LNCaP clone FGC (cell line): ENCODE measurements at regions not wholly inside any gene's neighbourhood (a gene's known extent, or its start where the extent isn't known, plus 50 kb on each side); places are given as distances from the start of the nearest gene placed in this dataset.
"Not testable (repeated sequence)": the region's sequence is repeated elsewhere in the genome, so short reads cannot be mapped to it uniquely, and the experiment has no call there.

Experiments
- DNase-seq: peaks from one replicate; pipeline ENCODE4 v3.0.0-alpha.2; 2011; ENCODE audit warnings: low read depth
- H3K4me3 ChIP-seq: 2 replicates; pipeline ENCODE4 v1.5.1; 2011; ENCODE audit warnings: mild to moderate bottlenecking, low read depth, low read length, control low read depth
- TF ChIP-seq, protein P1 (sequence below): IDR thresholded peaks from 2 replicates; pipeline ENCODE4 v1.5.1; 2012; ENCODE audit warnings: mild to moderate bottlenecking; ENCODE audit not compliant: control insufficient read depth, insufficient read depth; ENCODE audit errors: extremely low read depth

DNA sequence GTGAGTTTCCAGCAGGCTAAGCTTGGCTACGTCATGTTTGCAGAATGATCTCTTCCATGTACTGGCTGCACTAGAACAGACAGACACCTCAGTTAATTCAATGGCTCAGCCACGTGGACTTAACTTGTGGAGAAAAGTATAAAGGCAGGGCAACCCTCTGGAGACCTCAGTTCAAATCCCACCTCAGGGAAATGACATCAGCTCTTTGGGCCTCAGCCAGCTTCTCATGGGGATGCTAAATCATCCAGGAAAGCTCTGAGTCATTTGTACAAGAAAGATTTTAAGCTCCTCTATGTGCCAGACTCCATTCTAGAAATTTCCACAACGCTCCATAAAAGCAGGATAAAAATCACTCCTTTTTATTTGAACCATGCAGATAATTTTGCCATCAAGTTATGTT is 128.5 kb upstream of the SALL4 start:
- no peak for DNase-seq
- TF ChIP-seq, protein P1, sequence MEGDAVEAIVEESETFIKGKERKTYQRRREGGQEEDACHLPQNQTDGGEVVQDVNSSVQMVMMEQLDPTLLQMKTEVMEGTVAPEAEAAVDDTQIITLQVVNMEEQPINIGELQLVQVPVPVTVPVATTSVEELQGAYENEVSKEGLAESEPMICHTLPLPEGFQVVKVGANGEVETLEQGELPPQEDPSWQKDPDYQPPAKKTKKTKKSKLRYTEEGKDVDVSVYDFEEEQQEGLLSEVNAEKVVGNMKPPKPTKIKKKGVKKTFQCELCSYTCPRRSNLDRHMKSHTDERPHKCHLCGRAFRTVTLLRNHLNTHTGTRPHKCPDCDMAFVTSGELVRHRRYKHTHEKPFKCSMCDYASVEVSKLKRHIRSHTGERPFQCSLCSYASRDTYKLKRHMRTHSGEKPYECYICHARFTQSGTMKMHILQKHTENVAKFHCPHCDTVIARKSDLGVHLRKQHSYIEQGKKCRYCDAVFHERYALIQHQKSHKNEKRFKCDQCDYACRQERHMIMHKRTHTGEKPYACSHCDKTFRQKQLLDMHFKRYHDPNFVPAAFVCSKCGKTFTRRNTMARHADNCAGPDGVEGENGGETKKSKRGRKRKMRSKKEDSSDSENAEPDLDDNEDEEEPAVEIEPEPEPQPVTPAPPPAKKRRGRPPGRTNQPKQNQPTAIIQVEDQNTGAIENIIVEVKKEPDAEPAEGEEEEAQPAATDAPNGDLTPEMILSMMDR: no peak
- no peak overlapping the region for H3K4me3 ChIP-seq

DNA sequence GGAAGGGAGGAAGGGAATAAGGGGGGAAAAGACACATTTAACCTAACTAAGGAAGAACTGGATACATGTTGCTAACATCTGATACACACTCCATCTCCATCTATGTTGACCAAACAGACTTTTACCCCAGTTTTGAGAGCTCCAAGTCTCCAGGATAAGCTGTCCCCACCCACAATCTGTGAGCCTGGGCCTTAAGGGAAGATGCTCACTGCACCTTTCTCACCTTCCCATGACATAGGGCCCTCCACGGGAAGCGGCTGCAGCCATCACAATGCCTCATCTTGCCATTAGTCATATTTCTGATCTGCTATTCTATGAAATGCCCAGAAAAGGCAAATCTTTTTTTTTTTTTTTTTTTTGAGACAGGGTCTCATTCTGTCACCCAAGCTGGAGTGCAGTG is 126.6 kb upstream of the SALL4 start:
- TF ChIP-seq, protein P1: no peak
- H3K4me3 ChIP-seq: no peak overlapping the region
- no peak for DNase-seq

DNA sequence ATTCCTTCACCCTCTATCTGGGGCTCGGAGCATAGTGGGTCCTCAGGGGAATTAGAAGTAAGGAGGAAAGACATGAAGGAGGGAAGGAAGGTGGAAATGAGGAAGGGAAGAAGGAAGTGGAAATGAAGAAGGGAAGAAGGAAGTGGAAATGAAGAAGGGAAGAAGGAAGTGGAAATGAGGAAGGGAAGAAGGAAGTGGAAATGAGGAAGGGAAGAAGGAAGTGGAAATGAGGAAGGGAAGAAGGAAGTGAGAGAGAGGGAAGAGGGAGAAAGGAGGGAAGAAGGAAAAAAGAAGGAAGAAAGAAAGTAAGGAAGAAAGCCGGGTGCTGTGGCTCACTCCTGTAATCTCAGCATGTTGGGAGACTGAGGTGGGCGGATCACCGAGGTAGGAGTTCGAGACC is 125.6 kb upstream of the SALL4 start:
- not testable (repeated sequence) for H3K4me3 ChIP-seq, DNase-seq

DNA sequence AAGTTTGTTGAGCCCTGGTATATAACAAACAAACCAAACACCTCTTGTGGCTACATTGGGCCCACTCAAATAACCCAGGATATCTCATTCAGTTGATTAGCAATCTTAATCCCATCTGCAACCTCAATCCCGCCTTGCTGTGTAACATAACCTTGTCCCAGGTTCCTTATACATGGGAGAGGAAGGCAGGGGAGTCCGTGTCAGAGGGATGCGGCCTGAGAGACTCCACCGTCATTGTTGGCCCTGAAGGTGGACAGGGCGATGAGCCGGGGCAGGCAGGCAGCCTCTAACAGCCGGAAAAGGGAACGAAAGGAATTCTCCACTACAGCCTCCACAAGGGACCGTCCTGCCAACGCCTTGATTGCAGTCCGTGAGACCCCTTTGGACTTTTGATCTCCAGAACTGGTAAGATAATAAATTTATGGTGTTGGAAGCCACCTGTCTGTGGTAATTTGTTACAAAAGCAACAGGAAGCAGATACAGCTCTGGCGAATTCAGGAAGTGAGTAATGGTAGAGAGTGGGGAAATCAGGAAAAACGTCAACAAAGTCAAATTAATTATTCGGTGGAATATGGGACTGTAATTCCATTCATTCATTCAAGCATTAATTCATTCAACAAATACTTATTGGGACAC is 124.5 kb upstream of the SALL4 start:
- no peak for DNase-seq
- TF ChIP-seq, protein P1: no peak
- H3K4me3 ChIP-seq: no peak overlapping the region

DNA sequence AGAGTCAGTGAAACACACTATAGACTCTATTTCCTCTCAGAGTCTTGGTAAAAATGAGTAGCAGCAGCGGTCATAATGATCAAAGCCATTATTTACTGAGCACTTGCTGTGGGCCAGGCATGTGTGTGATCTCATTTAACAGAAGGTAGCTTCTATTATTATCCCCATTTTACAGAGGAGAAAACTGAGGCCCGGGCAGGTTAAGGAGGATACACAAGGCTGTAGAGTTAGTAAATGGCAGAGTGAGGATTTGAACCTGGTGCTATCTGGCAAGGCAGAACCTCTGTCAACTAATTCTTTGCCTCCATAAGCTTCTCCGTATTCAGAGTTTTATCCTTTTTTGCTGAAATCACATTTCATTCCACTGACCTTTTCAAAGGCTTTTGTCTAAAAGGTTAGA is 122.2 kb upstream of the SALL4 start:
- TF ChIP-seq, protein P1: no peak
- DNase-seq: no peak
- no peak overlapping the region for H3K4me3 ChIP-seq

DNA sequence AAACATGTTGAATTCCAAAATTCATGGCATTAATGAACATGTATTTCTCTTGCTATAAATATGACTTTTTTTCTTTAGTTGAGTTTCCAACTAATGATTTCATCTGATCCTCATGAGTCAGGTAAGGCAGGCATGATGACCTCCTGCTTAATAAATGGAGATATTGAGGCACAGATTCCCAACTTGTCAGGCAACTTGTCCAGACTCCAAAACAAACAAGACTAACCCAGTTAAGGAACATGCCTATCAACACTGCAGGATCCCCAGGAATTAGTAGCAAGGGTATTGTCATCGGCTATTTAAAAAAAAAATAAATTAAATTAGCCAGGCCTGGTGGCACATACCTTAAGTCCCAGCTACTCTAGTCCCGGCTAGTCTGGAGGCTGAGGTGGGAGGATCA is 121.3 kb upstream of the SALL4 start:
- DNase-seq: no peak
- H3K4me3 ChIP-seq: no peak overlapping the region
- TF ChIP-seq, protein P1: no peak

DNA sequence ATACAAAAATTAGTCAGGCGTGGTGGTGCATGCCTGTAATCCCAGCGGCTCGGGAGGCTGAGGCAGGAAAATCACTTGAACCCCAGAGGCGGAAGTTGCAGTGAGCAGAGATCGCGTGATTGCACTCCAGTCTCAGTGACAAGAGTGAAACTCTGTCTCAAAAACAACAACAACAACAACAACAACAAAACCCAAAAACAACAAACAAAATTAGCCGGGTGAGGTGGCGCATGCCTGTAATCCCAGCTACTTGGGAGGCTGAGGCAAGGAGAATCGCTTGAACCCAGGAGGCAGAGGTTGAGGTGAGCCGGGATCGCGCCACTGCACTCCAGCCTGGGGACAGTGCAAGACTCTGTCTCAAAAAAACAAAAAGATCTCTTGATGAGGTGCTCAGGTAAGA is 120.5 kb upstream of the SALL4 start:
- not testable (repeated sequence) for DNase-seq, H3K4me3 ChIP-seq

DNA sequence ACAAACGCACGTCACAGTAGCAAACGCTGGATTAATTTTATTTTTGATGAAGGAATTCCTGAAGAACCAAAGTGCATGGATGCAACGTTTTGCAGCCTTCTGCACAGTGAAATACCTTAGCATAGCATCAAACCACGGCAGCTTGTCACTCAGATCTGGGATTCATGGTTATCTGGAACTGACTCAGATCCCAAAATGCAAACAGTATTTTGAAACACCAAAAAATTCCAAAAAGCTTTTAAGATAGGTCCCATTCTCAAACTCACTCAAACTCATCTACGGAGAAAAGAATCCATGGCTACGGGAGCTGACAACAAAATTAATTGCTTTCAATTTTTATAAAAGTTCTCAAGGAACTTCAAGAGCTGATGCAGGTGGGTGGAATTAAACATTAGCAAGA is 116.2 kb upstream of the SALL4 start:
- peak overlapping the region; percentile 7 for H3K4me3 ChIP-seq
- DNase-seq: no peak
- TF ChIP-seq, protein P1: no peak
